ENCODE measurements at regions not wholly inside any gene's neighbourhood (a gene's known extent, or its start where the extent isn't known, plus 50 kb on each side); places are given as distances from the start of the nearest gene placed in this dataset.

GRCh38 chr4:64724689-64725088 lies 315.4 kb upstream of the TECRL start:
- H2AFZ ChIP-seq (ENCODE audit: low read length): no peak overlapping the region
- no peaks in the 10 kb centered on the region for H3K4me1 ChIP-seq (ENCODE audit: insufficient read depth, low read length, poor library complexity, severe bottlenecking)
- POLR2A ChIA-PET: interaction anchor here (0.5 kb wide), 1 partner anchor 672 kb away, joined by 4 read pairs; no protein-coding TSS in a partner anchor
- no peak overlapping the region for H3K4me3 ChIP-seq (ENCODE audit: low read depth, low read length, poor library complexity, severe bottlenecking)
- intact Hi-C loops (cut with micrococcal nuclease; ENCODE audit: unreplicated experiment): no loop called here
- no peak for DNase-seq (ENCODE audit: low spot score)
- no TSS peak for BruUV-seq (replicated peaks)
- no peaks in the 10 kb centered on the region for H3K79me2 ChIP-seq (ENCODE audit: insufficient read depth, low read depth, low read length)
- H3K36me3 ChIP-seq (ENCODE audit: insufficient read depth, low read length): no peaks in the 10 kb centered on the region
- no peaks in the 10 kb centered on the region for H3K9me3 ChIP-seq (ENCODE audit: low read length)
- H3K9me2 ChIP-seq (ENCODE audit: insufficient read depth, low read length): no peaks in the 10 kb centered on the region
- no peak overlapping the region for H3K27ac ChIP-seq (ENCODE audit: low read depth, low read length, poor library complexity, severe bottlenecking)
- H4K20me1 ChIP-seq (ENCODE audit: insufficient read depth, low read length): no peaks in the 10 kb centered on the region
- CTCF ChIA-PET (ENCODE audit: unreplicated experiment): no interaction called here
- H3K4me2 ChIP-seq (ENCODE audit: low read length): no peak overlapping the region
- no peak for TF ChIP-seq CTCF (conservative IDR thresholded peaks at IDR 0.05; ENCODE audit: low read length)

GRCh38 chr4:64721106-64721505 lies 311.9 kb upstream of the TECRL start:
- no peaks in the 10 kb centered on the region for H3K4me1 ChIP-seq (ENCODE audit: insufficient read depth, low read length, poor library complexity, severe bottlenecking)
- ChIA-PET CTCF (ENCODE audit: unreplicated experiment) (no interaction called here), POLR2A (no interaction called here)
- intact Hi-C loops (cut with micrococcal nuclease; ENCODE audit: unreplicated experiment): no loop called here
- H3K4me2 ChIP-seq (ENCODE audit: low read length): no peak overlapping the region
- no TSS peak for BruUV-seq (replicated peaks)
- H3K36me3 ChIP-seq (ENCODE audit: insufficient read depth, low read length): no peaks in the 10 kb centered on the region
- H2AFZ ChIP-seq (ENCODE audit: low read length): no peak overlapping the region
- DNase-seq (ENCODE audit: low spot score): no peak
- no peaks in the 10 kb centered on the region for H3K9me2 ChIP-seq (ENCODE audit: insufficient read depth, low read length)
- TF ChIP-seq CTCF (conservative IDR thresholded peaks at IDR 0.05; ENCODE audit: low read length): no peak
- TF ChIP-seq EZH2phosphoT487 (IDR thresholded peaks at IDR 0.05; ENCODE audit: borderline replicate concordance, low read depth, low read length): no peak
- no peaks in the 10 kb centered on the region for H3K79me2 ChIP-seq (ENCODE audit: insufficient read depth, low read depth, low read length)
- no peaks in the 10 kb centered on the region for H4K20me1 ChIP-seq (ENCODE audit: insufficient read depth, low read length)
- H3K9me3 ChIP-seq (ENCODE audit: low read length): no peaks in the 10 kb centered on the region
- no peak overlapping the region for H3K27ac ChIP-seq (ENCODE audit: low read depth, low read length, poor library complexity, severe bottlenecking)
- no peak overlapping the region for H3K4me3 ChIP-seq (ENCODE audit: low read depth, low read length, poor library complexity, severe bottlenecking)

GRCh38 chr4:64718091-64718490 lies 308.8 kb upstream of the TECRL start:
- Histone ChIP-seq H3K4me3 (ENCODE audit: low read depth, low read length, poor library complexity, severe bottlenecking) (no peak overlapping the region), H3K4me2 (ENCODE audit: low read length) (no peak overlapping the region), H3K9me3 (ENCODE audit: low read length) (no peaks in the 10 kb centered on the region), H3K36me3 (ENCODE audit: insufficient read depth, low read length) (no peaks in the 10 kb centered on the region), H4K20me1 (ENCODE audit: insufficient read depth, low read length) (no peaks in the 10 kb centered on the region), H3K9me2 (ENCODE audit: insufficient read depth, low read length) (no peaks in the 10 kb centered on the region), H3K79me2 (ENCODE audit: insufficient read depth, low read depth, low read length) (no peaks in the 10 kb centered on the region), H3K4me1 (ENCODE audit: insufficient read depth, low read length, poor library complexity, severe bottlenecking) (no peaks in the 10 kb centered on the region), H2AFZ (ENCODE audit: low read length) (no peak overlapping the region), H3K27ac (ENCODE audit: low read depth, low read length, poor library complexity, severe bottlenecking) (no peak overlapping the region)
- ChIA-PET POLR2A (no interaction called here), CTCF (ENCODE audit: unreplicated experiment) (no interaction called here)
- intact Hi-C loops (cut with micrococcal nuclease; ENCODE audit: unreplicated experiment): no loop called here
- no TSS peak for BruUV-seq (replicated peaks)
- no peak for DNase-seq (ENCODE audit: low spot score)
- TF ChIP-seq CTCF (conservative IDR thresholded peaks at IDR 0.05; ENCODE audit: low read length) (no peak), EZH2phosphoT487 (IDR thresholded peaks at IDR 0.05; ENCODE audit: borderline replicate concordance, low read depth, low read length) (no peak)

All from OCI-LY7 (cell line).